SK-N-SH treated with all-trans-retinoic acid at 6 μM for 48 hours (cell line): ENCODE measurements at regions not wholly inside any gene's neighbourhood (a gene's known extent, or its start where the extent isn't known, plus 50 kb on each side); places are given as distances from the start of the nearest gene placed in this dataset.

Experiments
- BACH2 ChIP-seq: fragments of 250-450 bp; sonication (Bioruptor Pico); IDR thresholded peaks from 2 replicates; pipeline ENCODE4 v1.9.0; 2021; ENCODE audit warnings: mild to moderate bottlenecking, borderline replicate concordance
- CREB5 ChIP-seq: fragments of 250-450 bp; sonication (Bioruptor Pico); IDR thresholded peaks from 2 replicates; pipeline ENCODE4 v1.5.1; 2020; ENCODE audit warnings: low read depth, mild to moderate bottlenecking, moderate library complexity
- CSRNP3 ChIP-seq: fragments of 250-450 bp; sonication (Bioruptor Pico); IDR thresholded peaks from 2 replicates; pipeline ENCODE4 v1.5.1; 2021; ENCODE audit warnings: mild to moderate bottlenecking, moderate library complexity
- ESRRG ChIP-seq: fragments of 250-450 bp; sonication (Bioruptor Pico); IDR thresholded peaks from 2 replicates; pipeline ENCODE4 v1.6.1; 2021; ENCODE audit warnings: mild to moderate bottlenecking
- GLIS3 ChIP-seq: fragments of 250-450 bp; sonication (Bioruptor Pico); IDR thresholded peaks from 2 replicates; pipeline ENCODE4 v1.5.0; 2020; ENCODE audit warnings: mild to moderate bottlenecking, moderate library complexity
- ISL1 ChIP-seq: fragments of 250-450 bp; sonication (Bioruptor Pico); IDR thresholded peaks from 2 replicates; pipeline ENCODE4 v2.1.2; 2022; ENCODE audit warnings: mild to moderate bottlenecking, moderate library complexity
- PATZ1 ChIP-seq: fragments of 250-450 bp; sonication (Bioruptor Pico); IDR thresholded peaks from 2 replicates; pipeline ENCODE4 v1.8.0; 2020; ENCODE audit warnings: mild to moderate bottlenecking, moderate library complexity, borderline replicate concordance
- PPARA ChIP-seq: fragments of 250-450 bp; sonication (Bioruptor Pico); IDR thresholded peaks from 2 replicates; pipeline ENCODE4 v1.5.0; 2020; ENCODE audit warnings: mild to moderate bottlenecking, borderline replicate concordance
- RARB ChIP-seq: fragments of 250-450 bp; sonication (Bioruptor Pico); IDR thresholded peaks from 2 replicates; pipeline ENCODE4 v1.8.0; 2021; ENCODE audit warnings: mild to moderate bottlenecking, moderate library complexity
- SNAI2 ChIP-seq: fragments of 250-450 bp; sonication (Bioruptor Pico); IDR thresholded peaks from 2 replicates; pipeline ENCODE4 v1.5.0; 2020; ENCODE audit warnings: mild to moderate bottlenecking, moderate library complexity
- TCF4 ChIP-seq: fragments of 250-450 bp; sonication (Bioruptor Pico); IDR thresholded peaks from 2 replicates; pipeline ENCODE4 v1.8.0; 2021; ENCODE audit warnings: mild to moderate bottlenecking, moderate library complexity, borderline replicate concordance
- TSHZ2 ChIP-seq: fragments of 250-450 bp; sonication (Bioruptor Pico); IDR thresholded peaks from 2 replicates; pipeline ENCODE4 v1.5.0; 2020; ENCODE audit warnings: mild to moderate bottlenecking, moderate library complexity
- ZFP30 ChIP-seq: fragments of 450-650 bp; formaldehyde crosslinking; IDR thresholded peaks from 2 replicates; pipeline ENCODE4 v1.5.0; 2022; ENCODE audit warnings: mild to moderate bottlenecking, moderate library complexity
- ZNF565 ChIP-seq: fragments of 450-650 bp; formaldehyde crosslinking; conservative IDR thresholded peaks from 2 replicates; pipeline ENCODE4 v1.5.0; 2020; ENCODE audit warnings: low read depth, mild to moderate bottlenecking, moderate library complexity

GRCh38 chr19:30091856-30092255 lies 149.8 kb downstream of the URI1 start:
- TF ChIP-seq ESRRG (CRISPR knock-in tag): no peak
- TF ChIP-seq GLIS3 (CRISPR knock-in tag): no peak
- TF ChIP-seq CREB5 (CRISPR knock-in tag): no peak
- TF ChIP-seq PPARA: no peak
- no peak for TF ChIP-seq BACH2 (CRISPR knock-in tag)
- no peak for TF ChIP-seq TSHZ2 (CRISPR knock-in tag)
- TF ChIP-seq ZFP30 (CRISPR knock-in tag): no peak
- TF ChIP-seq ISL1 (CRISPR knock-in tag): no peak
- no peak for TF ChIP-seq PATZ1
- no peak for TF ChIP-seq TCF4 (CRISPR knock-in tag)
- no peak for TF ChIP-seq CSRNP3 (CRISPR knock-in tag)
- TF ChIP-seq ZNF565 (CRISPR knock-in tag): no peak
- TF ChIP-seq SNAI2 (CRISPR knock-in tag): no peak
- TF ChIP-seq RARB (CRISPR knock-in tag): no peak
